ENCODE measurements at regions not wholly inside any gene's neighbourhood (a gene's known extent, or its start where the extent isn't known, plus 50 kb on each side); places are given as distances from the start of the nearest gene placed in this dataset.

GRCh38 chr1:234907208-234907939 is 221.3 kb downstream of the TOMM20 start:
- TF ChIP-seq, protein P1, sequence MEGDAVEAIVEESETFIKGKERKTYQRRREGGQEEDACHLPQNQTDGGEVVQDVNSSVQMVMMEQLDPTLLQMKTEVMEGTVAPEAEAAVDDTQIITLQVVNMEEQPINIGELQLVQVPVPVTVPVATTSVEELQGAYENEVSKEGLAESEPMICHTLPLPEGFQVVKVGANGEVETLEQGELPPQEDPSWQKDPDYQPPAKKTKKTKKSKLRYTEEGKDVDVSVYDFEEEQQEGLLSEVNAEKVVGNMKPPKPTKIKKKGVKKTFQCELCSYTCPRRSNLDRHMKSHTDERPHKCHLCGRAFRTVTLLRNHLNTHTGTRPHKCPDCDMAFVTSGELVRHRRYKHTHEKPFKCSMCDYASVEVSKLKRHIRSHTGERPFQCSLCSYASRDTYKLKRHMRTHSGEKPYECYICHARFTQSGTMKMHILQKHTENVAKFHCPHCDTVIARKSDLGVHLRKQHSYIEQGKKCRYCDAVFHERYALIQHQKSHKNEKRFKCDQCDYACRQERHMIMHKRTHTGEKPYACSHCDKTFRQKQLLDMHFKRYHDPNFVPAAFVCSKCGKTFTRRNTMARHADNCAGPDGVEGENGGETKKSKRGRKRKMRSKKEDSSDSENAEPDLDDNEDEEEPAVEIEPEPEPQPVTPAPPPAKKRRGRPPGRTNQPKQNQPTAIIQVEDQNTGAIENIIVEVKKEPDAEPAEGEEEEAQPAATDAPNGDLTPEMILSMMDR (IDR thresholded peaks at IDR 0.05; ENCODE audit: low read length): no peak
- no peak for TF ChIP-seq EZH2 (IDR thresholded peaks at IDR 0.05; ENCODE audit: borderline replicate concordance, low read length)
